Activated naive CD4-positive, alpha-beta T cell treated with Interleukin-2 at 50 U/mL for 16 hours (primary cell): ENCODE measurements at regions not wholly inside any gene's neighbourhood (a gene's known extent, or its start where the extent isn't known, plus 50 kb on each side); places are given as distances from the start of the nearest gene placed in this dataset.

Experiments used
- DNase-seq: peaks from one replicate; pipeline ENCODE4 v3.0.0-alpha.2; 2020

DNA sequence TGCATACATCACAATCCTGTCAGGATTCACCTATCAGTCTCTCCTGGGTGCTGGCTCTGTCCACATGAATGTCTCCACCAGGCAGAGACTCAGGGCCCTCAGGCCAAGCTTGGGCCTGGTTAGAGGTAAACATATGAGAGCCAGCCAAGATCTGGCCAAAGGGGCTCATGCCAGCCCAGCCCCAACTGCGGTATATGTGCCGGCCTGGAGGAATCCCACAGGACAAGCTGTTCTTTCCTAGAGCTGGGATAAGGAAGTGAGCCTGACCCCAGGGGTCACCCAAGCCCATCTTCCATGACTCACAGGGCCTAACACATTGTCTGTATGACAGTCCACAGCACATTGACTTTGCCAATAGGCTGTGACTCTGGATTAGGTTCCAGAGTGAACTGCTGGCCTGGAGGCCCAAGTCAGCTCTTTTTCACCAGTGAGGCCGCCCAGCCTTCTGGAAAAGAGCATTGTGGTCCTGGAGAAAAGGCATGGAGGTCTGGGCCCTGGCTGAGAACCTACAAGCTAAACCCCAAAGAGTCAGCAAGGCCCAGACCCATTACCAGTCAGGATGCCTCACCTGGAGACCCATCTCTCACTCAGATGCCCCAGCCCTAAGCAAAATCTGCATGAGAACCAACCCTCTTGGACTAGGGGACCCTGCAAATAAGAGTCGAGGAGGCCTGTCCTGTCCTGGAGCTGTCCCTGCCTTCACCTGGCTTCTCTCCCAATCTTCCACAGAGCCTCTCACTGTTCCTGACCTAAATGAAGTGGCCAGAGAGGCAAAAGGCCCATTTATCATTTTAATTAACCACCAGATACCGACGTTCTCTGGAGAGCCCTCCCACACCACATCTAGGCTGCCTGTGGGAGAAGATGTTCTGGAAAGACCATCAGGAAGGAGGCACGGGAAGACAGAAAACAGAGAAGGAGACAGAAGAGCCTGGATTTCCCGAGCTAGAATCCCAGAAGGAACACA, 120.9 kb upstream of the PKDCC start:
- DNase-seq = no peak

DNA sequence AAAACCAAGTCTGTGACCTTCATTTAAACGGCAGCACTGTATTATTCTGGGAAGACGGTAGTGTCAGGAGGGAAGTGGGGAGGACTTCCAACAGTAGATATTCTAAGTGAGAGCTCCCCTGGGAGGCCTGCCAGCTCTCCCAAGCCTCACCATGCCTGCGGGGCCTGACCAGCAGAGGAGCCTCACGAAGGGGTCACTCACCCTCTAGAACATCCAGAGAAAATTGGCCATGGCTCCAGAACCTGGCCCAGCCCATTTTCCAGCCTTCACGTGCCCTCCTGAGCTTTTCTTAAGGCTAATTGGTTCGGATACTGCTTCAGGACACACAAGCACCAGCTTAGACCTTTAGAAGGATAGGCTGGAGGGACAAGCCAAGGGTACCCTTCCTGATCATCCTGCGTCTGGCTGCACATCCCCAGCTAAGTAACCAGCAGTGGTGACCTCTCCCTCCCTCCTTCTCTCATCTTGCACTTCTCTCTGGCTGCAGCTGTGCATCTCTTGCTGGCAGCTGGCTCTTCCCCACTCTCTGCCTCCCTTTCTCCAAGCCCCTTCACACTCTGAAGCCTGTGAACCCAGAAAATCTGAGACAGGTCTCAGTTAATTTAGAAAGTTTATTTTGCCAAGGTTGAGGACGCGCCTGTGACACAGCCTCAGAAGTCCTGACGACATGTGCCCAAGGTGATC, 120.1 kb upstream of the PKDCC start:
- no peak for DNase-seq

DNA sequence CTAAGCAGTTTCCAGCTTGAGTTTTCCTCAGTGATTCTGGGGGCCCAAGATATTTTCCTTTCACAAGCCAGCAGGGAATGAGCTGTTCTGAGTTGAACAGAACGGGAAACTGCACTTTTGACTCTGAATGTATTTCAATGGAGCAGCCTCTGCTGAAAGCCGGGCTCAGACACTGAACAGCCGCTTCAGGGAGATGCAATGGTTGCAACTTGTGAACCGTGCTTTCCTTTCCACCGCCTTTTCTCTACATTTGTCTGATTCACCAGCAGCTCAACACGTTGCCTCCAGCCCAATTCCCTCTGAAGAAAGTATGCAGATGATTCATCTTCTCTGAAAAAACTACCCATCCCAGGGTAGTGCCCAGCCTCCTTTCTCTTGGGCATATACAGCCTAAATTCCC, 119.3 kb upstream of the PKDCC start:
- DNase-seq = no peak

DNA sequence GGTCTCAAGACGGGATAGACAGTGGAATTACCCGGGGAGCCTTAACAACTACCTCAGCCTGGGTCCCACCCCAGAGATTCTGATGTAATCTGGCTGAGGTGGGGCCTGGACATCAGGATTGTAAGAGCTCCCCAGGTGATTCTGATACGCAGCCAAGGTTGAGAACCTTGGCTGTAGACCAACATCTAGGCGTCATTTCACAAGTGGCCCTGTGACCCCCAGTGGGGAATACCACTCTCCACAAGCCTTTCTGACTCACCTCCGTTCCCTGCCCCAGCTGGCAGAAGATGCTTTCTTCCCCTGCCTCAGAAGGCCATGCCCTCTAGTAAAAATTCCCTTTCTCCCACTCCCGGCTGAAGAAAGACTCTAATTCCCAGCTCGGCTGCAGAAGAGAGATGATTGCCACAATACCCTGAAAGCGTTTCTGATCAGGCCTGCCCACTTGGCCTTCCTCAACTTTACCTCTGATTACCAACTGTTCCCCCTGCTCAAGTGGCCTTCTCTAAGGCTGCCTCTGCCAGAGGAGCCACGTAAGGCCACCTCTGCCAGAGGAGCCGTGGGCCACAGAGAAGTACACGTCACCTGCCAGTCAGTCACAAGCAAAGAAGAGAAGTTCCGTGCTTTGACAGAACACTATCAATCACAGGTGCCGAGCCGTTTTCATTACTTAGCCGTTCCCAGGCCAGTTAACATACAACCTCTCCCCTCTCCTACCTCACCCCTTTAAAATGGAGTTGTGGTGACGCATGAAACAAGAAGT, 116.8 kb upstream of the PKDCC start:
- DNase-seq = no peak

DNA sequence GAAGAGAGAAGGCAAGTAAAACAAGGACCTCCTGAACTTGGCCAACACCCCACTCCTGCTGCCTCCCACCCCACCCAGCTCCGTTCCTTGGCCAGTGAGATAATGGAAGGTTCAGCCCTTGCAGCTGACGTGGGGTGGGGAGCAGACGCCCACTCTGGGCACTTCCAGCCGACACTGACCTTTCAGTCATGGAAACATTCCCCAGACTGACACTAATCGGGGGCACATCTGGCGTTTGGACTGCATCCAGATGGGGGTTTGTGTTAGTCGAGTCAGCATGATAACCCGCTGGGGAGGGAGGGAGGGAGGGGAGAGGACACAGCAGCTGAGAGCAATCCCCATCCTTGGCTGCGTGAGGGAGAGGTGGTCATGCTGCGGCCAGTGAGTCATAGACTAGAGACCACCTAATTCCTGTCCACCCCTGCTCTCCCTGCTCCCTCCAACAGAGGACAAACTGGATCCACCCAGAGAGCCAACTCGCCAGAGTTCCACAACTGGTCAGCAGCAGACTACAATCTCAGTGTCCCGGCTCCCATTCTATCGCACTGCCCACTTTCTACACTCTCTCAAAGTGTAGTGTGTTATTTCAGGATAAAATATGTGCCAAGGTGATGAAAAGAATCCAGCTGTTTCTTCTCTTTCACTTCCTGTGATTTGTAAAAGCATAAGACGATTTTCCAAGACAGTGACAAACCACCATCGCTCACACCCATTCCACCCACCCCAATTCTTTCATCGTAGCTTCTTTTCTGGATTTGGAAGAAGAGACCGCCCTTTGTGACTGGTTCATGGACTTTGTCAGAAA, 115.4 kb upstream of the PKDCC start:
- DNase-seq = no peak

DNA sequence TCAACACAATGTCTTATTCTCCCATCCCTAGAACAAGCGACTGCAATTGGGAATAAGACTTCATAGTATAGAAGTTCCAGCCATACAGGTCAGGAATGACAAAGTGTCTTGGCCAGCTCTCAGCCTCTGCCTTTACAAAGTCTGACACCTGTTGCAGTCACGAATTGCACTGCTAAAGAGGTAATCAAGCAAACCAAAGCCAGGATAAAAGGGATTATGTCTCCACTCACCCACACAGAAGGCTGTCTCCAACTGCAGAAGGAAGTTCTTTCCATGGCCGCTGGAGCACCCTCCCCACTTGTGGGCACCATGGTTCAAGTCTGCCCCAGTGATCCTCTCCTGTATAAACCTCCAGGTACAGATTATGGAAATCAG, 114.8 kb upstream of the PKDCC start:
- DNase-seq = no peak

DNA sequence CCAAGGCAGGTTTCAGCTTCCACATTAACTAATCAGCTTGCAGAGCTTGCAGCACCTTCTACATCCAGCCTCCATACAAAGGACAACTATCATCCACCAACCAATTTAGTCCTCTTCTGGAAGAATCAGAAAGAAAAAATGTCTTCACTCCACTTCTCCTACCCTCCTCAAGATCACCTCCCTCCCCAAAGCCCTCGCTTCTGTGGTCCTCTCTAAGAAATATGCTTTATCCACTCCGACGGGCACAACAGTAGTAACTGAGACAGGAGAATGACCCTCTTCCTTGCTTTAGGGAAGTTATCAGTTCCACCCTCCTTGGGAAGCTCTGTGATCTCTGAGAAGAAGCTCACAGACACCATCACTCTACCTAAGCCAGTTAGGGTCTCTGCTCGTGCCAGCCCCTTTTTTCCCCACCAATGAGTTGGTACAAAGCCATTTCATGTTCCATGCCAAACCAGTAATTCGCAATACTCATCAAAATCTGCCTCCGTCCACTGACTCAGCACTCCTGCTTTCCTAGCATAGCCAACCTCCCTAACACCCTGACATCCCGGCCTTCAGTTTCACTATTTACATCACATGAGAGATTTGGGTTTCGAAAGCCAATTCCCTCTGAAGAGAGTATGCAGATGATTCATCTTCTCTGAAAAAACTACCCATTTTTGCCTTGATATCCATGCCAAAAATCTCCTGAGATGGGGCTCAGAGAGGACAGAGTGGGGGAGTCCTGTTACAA, 114.1 kb upstream of the PKDCC start:
- no peak for DNase-seq

DNA sequence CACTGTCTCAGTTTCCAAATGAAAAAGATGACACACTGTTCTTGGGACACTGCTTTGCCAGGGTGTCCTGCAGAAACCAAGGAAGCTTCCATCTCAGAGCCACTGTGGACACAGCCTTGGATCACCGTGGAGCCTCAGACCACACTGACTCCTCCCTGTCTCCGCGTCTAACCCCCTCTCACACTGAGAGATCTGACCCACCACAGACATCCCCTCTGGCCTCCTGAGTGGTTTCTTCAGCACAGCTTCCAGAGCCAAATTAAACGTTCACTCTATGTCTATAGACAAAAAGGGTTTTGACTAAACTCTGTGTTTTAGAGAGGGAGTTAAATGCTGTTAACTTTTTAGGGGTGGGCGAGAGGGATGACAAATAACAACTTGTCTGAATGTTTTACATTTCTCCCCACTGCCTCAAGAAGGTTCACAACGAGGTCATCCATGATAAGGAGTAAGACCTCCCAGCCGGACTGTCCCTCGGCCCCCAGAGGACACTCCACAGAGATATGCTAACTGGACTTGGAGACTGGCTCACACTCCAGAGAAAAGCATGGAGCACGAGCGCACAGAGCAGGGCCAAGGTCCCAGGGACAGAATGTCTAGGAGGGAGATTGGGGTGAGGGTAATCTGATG, 113.4 kb upstream of the PKDCC start:
- no peak for DNase-seq

DNA sequence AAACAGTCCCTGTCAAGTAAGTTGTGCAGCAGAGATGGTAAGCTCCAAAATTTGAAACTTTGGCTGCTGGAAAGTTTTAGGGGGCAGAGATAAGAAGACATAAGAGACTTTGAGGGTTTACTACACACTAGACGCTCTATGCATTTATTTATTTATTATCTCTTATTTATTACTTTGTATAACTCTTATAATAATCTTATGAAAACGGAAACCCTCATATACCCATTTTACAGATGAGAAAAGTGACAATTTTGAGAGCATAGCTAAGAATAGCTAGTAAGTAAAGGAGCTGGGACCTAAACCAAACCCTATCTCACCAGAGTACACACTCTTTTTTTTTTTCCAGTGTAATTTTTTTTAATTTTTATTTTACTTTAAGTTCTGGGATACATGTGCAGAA, 112.8 kb upstream of the PKDCC start:
- DNase-seq = no peak

DNA sequence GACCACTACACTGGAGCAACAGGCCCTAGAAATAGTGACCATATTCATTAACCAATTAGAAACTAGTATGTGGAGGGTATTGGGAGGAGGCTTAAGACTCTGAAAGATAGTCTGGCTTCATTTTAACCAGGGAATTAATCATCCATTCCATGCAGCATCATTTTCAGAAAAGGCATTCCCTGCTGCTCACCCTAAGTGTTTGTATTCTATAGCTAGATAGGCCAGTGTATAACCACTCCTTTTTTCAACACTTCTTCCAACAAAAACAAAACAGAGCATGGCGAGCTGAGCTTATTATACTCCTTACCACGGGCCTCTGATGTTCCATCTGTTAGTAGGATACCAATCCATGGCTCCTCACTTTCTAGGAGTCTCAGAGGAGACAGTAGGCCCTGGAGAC, 112.0 kb upstream of the PKDCC start:
- DNase-seq = no peak

DNA sequence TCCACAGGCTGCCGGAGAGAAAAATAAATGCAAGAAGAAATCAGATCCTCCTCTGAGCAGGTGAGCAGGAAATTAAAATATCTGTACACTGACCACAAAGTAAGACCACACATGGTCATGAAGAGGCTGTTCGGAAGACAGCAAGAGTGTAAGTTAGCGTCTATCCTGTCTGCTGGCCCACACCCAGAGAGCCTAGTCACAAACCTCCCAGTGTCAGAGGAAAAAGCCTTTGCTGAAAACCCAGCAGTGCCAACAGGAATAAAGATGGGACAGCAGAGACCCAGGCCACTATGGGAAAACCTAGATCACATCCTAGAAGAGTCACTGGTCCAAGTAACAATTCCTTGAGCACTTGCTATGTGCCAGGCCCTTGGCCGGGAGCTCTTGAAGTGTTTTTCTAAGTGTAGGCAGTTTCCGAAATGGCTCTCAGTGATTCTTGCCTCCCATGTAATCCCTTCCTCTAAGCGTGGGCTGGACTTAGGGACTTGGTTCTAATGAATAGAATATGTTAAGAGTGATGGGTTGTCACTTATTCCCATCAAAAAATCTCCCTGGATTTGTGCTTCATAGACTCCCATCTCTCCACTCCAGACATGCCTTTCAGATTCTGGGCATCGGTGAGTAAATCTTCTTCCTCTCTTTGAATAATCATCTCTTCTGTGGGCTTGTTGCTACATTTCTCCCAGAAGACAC, 110.9 kb upstream of the PKDCC start:
- DNase-seq = no peak

DNA sequence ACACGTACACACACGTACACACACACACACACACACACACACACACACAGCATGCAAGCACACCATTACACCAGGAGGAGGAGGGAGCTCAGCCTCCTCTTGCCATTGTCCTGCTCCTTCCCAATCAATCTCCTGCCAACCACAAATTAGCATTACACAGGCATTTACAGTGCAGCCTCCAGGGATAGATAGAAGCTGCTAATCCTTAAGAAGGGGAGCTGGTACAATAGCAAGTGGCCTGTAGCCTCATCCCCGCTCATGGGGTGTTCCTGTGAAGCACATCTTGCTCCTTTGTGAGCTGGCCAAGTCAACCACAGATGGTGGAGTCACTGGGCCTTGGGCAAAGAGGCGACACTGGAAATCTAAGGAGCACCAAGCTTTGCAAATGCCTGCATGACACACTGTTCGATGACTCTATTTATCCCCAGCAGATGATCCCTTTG, 110.3 kb upstream of the PKDCC start:
- no peak for DNase-seq

DNA sequence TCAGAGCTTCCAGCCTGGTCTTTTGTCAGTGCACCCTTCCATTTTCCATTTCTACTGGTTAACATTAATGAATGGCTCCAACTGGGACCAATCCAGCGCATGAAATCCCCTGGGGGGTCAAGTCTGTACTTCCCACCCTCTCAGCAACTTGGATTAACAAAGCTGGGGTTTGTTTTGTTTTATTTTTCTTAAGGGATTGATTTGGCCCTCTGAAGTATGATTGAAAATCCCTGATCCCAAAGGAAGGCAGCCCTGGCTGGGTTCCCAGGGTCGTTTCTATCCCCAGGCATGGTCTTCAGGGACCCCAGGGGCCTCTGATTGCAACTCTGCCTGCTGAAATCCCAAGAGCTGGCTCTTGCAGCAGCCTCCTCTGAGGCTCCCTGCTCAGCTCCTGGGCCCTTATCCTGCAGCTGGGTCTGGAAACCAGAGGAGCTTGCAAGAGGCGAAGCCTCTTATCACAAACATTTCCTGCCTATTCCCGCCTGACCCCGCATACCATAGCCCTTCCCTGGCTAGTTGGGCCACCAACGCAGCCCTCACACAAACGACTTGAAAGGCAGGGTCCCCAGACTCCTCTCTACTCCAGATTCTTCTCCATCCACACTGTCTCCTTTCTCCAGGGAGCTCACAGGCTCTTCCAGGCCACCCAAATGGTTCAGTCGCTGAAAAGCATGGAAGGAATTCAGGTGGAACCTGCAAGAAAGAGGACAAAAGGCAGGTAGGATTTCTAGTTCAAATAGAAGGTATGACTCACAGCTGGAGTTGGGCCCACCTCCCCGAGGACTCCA, 109.7 kb upstream of the PKDCC start:
- no peak for DNase-seq

DNA sequence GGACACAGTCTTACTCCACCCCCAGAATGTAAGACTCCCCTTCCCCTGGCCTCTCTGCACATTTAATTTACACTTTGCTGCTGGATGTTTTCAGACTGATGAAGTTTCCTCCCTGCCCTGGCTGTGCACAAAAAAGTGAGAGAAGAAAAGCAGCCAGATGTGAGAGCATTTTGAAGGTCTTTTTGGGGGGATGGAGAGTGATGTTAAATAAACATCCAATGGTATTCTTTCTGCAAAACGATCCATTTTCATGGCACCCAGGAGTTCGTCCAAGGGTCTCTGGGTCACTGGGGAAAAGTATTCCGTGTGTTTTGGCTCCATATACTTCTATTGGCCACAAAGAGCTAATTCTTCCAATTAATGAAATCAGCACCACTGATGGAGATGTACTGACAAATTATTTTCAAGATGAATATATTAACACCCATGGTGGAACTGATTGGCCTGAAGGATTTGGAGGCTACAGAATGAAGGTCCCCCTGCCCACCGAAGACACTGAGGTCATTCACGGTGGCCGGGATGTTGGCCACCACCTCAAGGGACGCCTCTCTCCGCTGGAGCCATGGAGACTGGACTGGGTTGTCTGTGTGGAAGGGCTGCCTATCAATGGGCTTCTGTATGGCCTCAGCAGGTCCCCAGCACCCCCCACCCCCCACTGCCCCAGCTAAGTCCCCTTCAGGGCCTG, 107.6 kb upstream of the PKDCC start:
- DNase-seq = no peak

DNA sequence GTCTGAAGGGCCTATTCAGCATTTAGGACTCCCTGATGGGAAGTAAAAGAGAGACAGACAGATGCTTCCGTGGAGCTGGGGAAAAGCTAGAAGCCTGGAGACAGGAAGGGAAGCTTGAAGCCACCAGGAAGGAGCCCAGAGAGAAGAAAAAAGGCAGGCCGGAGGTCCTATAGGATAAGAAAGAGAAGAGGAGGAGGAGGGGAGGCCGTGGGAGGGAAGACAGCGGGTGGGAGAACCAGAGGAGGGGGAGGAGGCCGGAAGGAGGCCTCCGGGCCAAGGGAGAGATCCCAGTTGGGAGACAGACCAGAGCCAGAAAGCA, 107.1 kb upstream of the PKDCC start:
- no peak for DNase-seq

DNA sequence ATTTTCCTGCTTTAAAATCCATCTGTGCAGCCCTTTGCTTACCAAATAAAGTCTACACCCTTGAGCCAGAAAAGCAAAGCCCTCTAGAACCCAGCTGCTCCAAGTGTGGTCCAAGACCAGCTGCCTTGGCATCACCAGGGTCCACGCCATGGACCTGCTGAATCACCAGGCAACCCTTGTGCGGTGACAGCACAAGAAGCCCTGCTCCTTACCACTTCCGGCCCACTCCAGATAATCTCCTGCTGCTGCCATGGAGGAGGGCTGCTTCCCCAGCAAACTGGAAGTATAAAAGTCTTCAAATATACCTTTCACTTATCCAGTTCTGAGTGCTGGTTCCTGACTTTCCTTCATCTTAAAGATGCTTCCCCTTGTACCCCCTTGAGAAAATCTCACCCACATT, 106.0 kb upstream of the PKDCC start:
- no peak for DNase-seq

DNA sequence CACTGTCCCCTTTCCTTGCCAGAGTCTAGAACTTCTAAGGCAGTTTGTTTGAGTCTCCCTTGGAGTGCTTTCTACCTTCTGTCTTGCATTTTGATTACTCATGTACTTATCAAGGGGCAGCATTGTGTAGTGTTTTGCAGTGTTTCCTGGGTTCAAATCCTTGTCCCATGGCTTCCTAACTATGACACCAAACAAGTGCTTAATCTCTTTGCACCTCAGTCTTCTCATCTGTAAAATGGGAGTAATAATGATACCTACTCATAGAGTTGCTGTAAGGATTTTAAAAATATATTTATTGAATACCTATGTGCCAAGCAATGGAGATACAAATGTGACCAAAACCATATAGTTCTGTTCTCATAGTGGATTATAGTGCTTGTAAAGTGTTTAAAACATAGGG, 105.5 kb upstream of the PKDCC start:
- DNase-seq = no peak

DNA sequence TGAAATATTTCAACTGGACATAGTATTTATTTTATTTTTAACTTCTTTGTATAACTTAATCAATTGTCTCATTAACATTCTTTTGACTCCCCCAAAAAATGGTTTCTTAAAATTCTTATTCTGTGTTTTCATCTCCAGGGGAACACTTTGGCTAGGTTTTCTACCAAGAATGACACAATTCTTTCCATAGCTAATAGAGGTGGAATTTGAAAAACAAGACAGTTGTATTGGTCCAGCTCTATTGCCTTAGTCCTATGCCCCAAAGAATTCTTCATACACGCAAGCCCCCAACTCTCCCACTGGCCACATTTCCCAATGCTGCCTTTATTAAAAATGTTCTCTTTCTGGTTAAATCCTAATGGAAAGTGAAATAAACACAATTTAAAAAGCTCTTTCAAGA, 104.7 kb upstream of the PKDCC start:
- no peak for DNase-seq

DNA sequence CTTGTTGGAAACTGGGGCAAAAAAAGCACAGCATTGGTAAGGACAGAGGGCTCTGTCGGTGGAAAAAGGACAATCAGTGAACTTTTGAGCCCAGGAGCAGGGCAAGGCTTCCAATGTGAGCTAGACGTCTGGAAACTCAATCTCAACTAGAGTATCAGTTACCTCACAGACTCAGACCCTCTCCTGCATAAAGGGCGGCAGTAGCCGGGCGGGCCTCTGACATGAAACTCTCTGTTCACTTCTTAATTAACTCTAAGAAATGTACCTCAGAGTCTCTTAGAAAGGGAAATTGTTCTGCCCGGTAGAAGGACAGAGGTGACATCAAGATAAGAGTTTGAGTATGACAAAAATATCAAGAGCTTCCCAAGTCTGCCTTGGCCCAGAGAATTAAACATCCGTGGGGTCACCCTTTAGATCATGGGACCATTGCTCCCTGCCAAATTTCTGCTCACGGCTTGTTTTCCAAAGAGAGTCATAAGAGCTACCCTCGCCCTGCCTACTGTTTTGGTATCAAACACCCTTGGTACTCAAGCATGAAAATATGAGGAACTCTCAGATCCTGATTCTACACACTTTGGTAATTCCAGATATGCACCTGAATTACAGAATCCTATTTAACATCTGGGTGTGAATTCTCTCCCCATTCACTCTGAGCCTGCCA, 103.5 kb upstream of the PKDCC start:
- no peak for DNase-seq
